ENCODE measurements at regions not wholly inside any gene's neighbourhood (a gene's known extent, or its start where the extent isn't known, plus 50 kb on each side); places are given as distances from the start of the nearest gene placed in this dataset.

DNA sequence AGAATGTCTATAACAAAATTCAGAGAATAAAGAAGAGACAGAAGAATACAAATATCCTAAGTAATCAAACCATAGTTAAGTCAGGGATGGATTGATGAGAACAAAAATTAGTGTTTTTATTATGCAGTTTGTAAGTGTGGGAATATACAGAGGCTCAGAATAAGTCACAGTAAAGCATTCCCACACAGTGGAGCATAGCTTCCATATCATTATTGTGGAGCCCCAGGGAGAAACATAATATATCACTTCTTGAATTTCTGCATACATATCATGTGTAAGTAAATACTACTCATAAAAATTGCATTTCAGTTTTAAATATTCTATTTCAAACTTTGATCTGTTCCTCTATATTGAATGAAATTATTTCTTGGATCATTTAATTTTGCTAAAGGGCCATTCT is 790.4 kb downstream of the PLA2G4A start:
- DNase-seq (ENCODE audit: low spot score): no peak
- Histone ChIP-seq H3K4me3 (ENCODE audit: low read depth in 1 of 3, low read length in 3 of 3) (no peak overlapping the region), H3K9ac (ENCODE audit: low read depth in 1 of 2, low read length in 2 of 2) (no peak overlapping the region), H3K27ac (ENCODE audit: low read depth in 1 of 2, low read length in 2 of 2) (no peak overlapping the region), H3K27me3 (ENCODE audit: control insufficient read depth in 4 of 4, insufficient read depth in 4 of 4, low read length in 3 of 4) (no peaks in the 10 kb centered on the region), H3K9me3 (ENCODE audit: control insufficient read depth in 4 of 4, low read length in 3 of 4) (peaks cover 0 to 1% (median 0%) of the 10 kb centered on the region in 4 donors), H3K4me1 (ENCODE audit: control insufficient read depth in 4 of 4, insufficient read depth in 4 of 4, low read length in 3 of 4) (no peaks in the 10 kb centered on the region), H3K36me3 (ENCODE audit: control insufficient read depth in 4 of 4, insufficient read depth in 3 of 4, low read depth in 1 of 4, low read length in 3 of 4) (no peaks in the 10 kb centered on the region)
- TF ChIP-seq FOXA1 (IDR thresholded peaks at IDR 0.05): no peak
- TF ChIP-seq, protein P1, sequence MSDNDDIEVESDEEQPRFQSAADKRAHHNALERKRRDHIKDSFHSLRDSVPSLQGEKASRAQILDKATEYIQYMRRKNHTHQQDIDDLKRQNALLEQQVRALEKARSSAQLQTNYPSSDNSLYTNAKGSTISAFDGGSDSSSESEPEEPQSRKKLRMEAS (IDR thresholded peaks at IDR 0.05): no peak
- no peak for TF ChIP-seq YY1 (IDR thresholded peaks at IDR 0.05)
- no peak for TF ChIP-seq NR2F2 (IDR thresholded peaks at IDR 0.05)
- TF ChIP-seq, protein P2, sequence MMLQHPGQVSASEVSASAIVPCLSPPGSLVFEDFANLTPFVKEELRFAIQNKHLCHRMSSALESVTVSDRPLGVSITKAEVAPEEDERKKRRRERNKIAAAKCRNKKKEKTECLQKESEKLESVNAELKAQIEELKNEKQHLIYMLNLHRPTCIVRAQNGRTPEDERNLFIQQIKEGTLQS (IDR thresholded peaks at IDR 0.05): no peak
- TF ChIP-seq RAD21 (IDR thresholded peaks at IDR 0.05): no peak
- TF ChIP-seq HNF4A (conservative IDR thresholded peaks at IDR 0.05): no peak
- TF ChIP-seq EGR1 (IDR thresholded peaks at IDR 0.05; ENCODE audit: low read depth in 2 of 2): no peak
- no peak for TF ChIP-seq GABPA (IDR thresholded peaks at IDR 0.05 in 1 of 2, conservative IDR thresholded peaks at IDR 0.05 in 1 of 2)

DNA sequence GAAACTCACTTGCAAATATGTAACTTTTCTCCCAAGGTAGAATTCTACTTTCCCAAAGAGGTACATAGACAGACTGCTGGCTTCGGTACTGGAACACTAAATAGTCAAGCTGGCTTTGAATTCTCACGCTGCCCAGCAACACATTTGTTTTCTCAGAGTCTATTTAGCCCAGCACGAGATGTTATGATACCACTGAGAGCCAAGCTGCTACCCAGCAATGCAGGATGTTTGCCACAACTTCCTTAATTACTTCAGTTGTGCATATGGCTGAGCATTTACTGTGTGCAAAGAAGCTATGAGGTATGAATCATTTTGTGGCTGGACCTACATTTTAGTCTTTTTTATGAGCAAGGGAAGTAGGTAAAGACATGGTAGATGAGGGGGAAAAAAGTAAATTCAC is 793.2 kb downstream of the PLA2G4A start:
- H3K9me3 ChIP-seq (ENCODE audit: control insufficient read depth in 4 of 4, low read length in 3 of 4): no peaks in the 10 kb centered on the region
- 65% methylated on average over 3 of the region's 3 CpGs for WGBS
- no peaks in the 10 kb centered on the region for H3K4me1 ChIP-seq (ENCODE audit: control insufficient read depth in 4 of 4, insufficient read depth in 4 of 4, low read length in 3 of 4)
- no peaks in the 10 kb centered on the region for H3K36me3 ChIP-seq (ENCODE audit: control insufficient read depth in 4 of 4, insufficient read depth in 3 of 4, low read depth in 1 of 4, low read length in 3 of 4)
- no peak overlapping the region for H3K27ac ChIP-seq (ENCODE audit: low read depth in 1 of 2, low read length in 2 of 2)
- no peak overlapping the region for H3K4me3 ChIP-seq (ENCODE audit: low read depth in 1 of 3, low read length in 3 of 3)
- DNase-seq (ENCODE audit: low spot score): no peak
- H3K9ac ChIP-seq (ENCODE audit: low read depth in 1 of 2, low read length in 2 of 2): no peak overlapping the region
- H3K27me3 ChIP-seq (ENCODE audit: control insufficient read depth in 4 of 4, insufficient read depth in 4 of 4, low read length in 3 of 4): no peaks in the 10 kb centered on the region
- TF ChIP-seq JUND (IDR thresholded peaks at IDR 0.05) (no peak), EGR1 (IDR thresholded peaks at IDR 0.05; ENCODE audit: low read depth in 2 of 2) (no peak), GABPA (IDR thresholded peaks at IDR 0.05 in 1 of 2, conservative IDR thresholded peaks at IDR 0.05 in 1 of 2) (no peak), SP1 (IDR thresholded peaks at IDR 0.05) (no peak), FOXA1 (IDR thresholded peaks at IDR 0.05) (no peak), FOXA2 (IDR thresholded peaks at IDR 0.05) (no peak), NR2F2 (IDR thresholded peaks at IDR 0.05) (no peak), RAD21 (IDR thresholded peaks at IDR 0.05) (no peak), YY1 (IDR thresholded peaks at IDR 0.05) (no peak), RXRA (IDR thresholded peaks at IDR 0.05) (no peak), HNF4G (IDR thresholded peaks at IDR 0.05) (no peak), TAF1 (conservative IDR thresholded peaks at IDR 0.05) (no peak), HNF4A (conservative IDR thresholded peaks at IDR 0.05) (no peak)
- TF ChIP-seq, protein P1 (IDR thresholded peaks at IDR 0.05): no peak
- TF ChIP-seq, protein P3, sequence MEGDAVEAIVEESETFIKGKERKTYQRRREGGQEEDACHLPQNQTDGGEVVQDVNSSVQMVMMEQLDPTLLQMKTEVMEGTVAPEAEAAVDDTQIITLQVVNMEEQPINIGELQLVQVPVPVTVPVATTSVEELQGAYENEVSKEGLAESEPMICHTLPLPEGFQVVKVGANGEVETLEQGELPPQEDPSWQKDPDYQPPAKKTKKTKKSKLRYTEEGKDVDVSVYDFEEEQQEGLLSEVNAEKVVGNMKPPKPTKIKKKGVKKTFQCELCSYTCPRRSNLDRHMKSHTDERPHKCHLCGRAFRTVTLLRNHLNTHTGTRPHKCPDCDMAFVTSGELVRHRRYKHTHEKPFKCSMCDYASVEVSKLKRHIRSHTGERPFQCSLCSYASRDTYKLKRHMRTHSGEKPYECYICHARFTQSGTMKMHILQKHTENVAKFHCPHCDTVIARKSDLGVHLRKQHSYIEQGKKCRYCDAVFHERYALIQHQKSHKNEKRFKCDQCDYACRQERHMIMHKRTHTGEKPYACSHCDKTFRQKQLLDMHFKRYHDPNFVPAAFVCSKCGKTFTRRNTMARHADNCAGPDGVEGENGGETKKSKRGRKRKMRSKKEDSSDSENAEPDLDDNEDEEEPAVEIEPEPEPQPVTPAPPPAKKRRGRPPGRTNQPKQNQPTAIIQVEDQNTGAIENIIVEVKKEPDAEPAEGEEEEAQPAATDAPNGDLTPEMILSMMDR (IDR thresholded peaks at IDR 0.05; ENCODE audit: low read depth, low read length, missing input control): no peak
- TF ChIP-seq, protein P4, sequence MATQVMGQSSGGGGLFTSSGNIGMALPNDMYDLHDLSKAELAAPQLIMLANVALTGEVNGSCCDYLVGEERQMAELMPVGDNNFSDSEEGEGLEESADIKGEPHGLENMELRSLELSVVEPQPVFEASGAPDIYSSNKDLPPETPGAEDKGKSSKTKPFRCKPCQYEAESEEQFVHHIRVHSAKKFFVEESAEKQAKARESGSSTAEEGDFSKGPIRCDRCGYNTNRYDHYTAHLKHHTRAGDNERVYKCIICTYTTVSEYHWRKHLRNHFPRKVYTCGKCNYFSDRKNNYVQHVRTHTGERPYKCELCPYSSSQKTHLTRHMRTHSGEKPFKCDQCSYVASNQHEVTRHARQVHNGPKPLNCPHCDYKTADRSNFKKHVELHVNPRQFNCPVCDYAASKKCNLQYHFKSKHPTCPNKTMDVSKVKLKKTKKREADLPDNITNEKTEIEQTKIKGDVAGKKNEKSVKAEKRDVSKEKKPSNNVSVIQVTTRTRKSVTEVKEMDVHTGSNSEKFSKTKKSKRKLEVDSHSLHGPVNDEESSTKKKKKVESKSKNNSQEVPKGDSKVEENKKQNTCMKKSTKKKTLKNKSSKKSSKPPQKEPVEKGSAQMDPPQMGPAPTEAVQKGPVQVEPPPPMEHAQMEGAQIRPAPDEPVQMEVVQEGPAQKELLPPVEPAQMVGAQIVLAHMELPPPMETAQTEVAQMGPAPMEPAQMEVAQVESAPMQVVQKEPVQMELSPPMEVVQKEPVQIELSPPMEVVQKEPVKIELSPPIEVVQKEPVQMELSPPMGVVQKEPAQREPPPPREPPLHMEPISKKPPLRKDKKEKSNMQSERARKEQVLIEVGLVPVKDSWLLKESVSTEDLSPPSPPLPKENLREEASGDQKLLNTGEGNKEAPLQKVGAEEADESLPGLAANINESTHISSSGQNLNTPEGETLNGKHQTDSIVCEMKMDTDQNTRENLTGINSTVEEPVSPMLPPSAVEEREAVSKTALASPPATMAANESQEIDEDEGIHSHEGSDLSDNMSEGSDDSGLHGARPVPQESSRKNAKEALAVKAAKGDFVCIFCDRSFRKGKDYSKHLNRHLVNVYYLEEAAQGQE (IDR thresholded peaks at IDR 0.05): no peak
- TF ChIP-seq, protein P2 (IDR thresholded peaks at IDR 0.05): no peak
- TF ChIP-seq, protein P5, sequence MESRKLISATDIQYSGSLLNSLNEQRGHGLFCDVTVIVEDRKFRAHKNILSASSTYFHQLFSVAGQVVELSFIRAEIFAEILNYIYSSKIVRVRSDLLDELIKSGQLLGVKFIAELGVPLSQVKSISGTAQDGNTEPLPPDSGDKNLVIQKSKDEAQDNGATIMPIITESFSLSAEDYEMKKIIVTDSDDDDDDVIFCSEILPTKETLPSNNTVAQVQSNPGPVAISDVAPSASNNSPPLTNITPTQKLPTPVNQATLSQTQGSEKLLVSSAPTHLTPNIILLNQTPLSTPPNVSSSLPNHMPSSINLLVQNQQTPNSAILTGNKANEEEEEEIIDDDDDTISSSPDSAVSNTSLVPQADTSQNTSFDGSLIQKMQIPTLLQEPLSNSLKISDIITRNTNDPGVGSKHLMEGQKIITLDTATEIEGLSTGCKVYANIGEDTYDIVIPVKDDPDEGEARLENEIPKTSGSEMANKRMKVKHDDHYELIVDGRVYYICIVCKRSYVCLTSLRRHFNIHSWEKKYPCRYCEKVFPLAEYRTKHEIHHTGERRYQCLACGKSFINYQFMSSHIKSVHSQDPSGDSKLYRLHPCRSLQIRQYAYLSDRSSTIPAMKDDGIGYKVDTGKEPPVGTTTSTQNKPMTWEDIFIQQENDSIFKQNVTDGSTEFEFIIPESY (IDR thresholded peaks at IDR 0.05): no peak

Measured in liver (tissue), 8 donors.